ENCODE measurements at regions not wholly inside any gene's neighbourhood (a gene's known extent, or its start where the extent isn't known, plus 50 kb on each side); places are given as distances from the start of the nearest gene placed in this dataset.

- TF ChIP-seq CTCF (IDR thresholded peaks at IDR 0.05): no peak
- Mint-ChIP-seq H3K36me3 (ENCODE audit: low read depth) (peaks cover 74% of the 10 kb centered on the region), H3K4me1 (no peaks in the 10 kb centered on the region), H3K9me3 (peaks cover 22% of the 10 kb centered on the region), H3K27me3 (ENCODE audit: low read depth, poor library complexity) (peaks cover 4% of the 10 kb centered on the region), H3K4me3 (no peak overlapping the region), H3K27ac (no peak overlapping the region)
- no peak for DNase-seq
Observed at GRCh38 chr6:158262082-158262481, 50.2 kb upstream of the TULP4 start.
